ENCODE measurements at regions not wholly inside any gene's neighbourhood (a gene's known extent, or its start where the extent isn't known, plus 50 kb on each side); places are given as distances from the start of the nearest gene placed in this dataset.
"Not testable (repeated sequence)": the region's sequence is repeated elsewhere in the genome, so short reads cannot be mapped to it uniquely, and the experiment has no call there.

DNA sequence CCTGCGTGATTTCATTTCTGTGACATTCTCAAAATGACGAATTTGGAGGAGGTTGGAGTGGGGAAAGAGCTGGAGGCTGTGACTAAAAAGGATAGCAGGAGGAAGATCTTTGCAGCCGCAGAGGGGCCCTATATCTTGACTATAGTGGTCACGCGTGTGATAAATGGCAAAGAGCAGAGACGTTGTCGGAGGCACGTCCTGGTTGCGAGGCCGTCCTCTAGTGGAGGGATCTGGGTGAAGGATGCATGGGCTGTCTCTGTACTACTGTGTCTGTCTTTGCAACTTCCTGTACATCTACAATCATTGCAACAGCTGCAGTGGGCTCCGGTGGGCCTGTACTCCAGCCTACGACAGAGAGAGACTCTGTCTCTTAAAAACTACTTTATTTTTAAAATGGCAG lies 76.6 kb downstream of the YTHDF1 start:
- DNase-seq (ENCODE audit: low spot score), result no peak
- Histone ChIP-seq H3K27me3 (no peaks in the 10 kb centered on the region), H3K36me3 (no peaks in the 10 kb centered on the region)

DNA sequence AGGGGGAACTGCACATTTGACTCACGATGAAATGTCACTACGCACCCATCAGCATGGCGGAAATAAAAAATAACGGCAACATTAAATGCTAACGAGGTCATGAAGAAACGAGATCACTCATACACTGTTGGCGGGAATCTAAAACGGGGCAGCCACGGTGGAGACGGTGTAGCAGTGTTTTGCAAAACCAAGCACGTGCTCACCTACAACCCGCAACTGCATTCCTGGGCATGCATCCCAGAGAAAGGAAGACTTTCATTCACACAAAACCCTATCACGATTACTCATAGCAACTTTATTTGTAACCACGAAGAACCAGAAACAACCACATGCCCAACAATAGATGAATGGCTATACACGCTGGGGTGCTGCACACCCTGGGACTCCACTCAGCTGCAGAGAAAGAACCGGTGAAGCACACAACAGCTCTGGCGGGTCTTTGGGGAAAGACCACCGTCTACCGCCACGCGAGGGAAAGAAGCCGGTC lies 77.0 kb downstream of the YTHDF1 start:
- no peak overlapping the region for H3K4me3 ChIP-seq
- H3K27ac ChIP-seq, result no peak overlapping the region
- no peaks in the 10 kb centered on the region for H3K4me1 ChIP-seq
- DNase-seq (ENCODE audit: low spot score), result no peak
- no peaks in the 10 kb centered on the region for H3K9me3 ChIP-seq
- H3K27me3 ChIP-seq, result no peaks in the 10 kb centered on the region
- TF ChIP-seq, protein P1, sequence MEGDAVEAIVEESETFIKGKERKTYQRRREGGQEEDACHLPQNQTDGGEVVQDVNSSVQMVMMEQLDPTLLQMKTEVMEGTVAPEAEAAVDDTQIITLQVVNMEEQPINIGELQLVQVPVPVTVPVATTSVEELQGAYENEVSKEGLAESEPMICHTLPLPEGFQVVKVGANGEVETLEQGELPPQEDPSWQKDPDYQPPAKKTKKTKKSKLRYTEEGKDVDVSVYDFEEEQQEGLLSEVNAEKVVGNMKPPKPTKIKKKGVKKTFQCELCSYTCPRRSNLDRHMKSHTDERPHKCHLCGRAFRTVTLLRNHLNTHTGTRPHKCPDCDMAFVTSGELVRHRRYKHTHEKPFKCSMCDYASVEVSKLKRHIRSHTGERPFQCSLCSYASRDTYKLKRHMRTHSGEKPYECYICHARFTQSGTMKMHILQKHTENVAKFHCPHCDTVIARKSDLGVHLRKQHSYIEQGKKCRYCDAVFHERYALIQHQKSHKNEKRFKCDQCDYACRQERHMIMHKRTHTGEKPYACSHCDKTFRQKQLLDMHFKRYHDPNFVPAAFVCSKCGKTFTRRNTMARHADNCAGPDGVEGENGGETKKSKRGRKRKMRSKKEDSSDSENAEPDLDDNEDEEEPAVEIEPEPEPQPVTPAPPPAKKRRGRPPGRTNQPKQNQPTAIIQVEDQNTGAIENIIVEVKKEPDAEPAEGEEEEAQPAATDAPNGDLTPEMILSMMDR (IDR thresholded peaks at IDR 0.05), result no peak
- H3K36me3 ChIP-seq, result no peaks in the 10 kb centered on the region

More for the DNA sequence above, 76.6 kb downstream of the YTHDF1 start:
- TF ChIP-seq, protein P1 (IDR thresholded peaks at IDR 0.05), result no peak
- Histone ChIP-seq H3K4me3 (no peak overlapping the region), H3K27ac (no peak overlapping the region), H3K4me1 (no peaks in the 10 kb centered on the region), H3K9me3 (no peaks in the 10 kb centered on the region)

DNA sequence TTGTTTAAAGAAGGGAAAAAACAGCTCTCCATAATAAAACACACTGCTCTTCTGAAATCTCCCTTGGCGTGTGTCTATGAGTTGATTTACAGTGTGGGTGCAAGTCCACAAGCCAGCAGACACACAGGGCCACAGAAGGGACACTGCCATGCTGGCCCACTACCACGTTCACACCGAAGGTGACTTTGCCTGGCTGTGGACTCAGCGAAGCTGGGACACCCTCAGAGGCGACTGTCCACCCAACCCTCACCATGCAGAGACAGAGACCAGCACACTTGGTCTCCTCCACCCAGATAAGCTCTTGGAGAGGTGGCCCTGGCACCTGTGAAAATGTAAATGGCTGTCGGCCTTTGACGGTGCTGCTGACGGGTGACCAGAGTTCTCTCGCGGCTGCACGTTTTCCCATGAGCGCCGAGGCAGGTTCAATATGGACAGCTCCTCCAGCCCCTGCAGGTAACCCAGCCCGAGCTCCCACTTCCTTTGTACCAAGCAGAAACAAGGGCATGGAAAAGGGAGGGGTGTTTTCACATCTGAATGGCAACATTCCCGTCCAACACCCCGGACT lies 78.0 kb downstream of the YTHDF1 start:
- Histone ChIP-seq H3K27me3 (no peaks in the 10 kb centered on the region), H3K4me1 (no peaks in the 10 kb centered on the region), H3K36me3 (no peaks in the 10 kb centered on the region), H3K9me3 (no peaks in the 10 kb centered on the region), H3K4me3 (no peak overlapping the region), H3K27ac (no peak overlapping the region)
- TF ChIP-seq, protein P1 (IDR thresholded peaks at IDR 0.05), result no peak
- DNase-seq (ENCODE audit: low spot score), result no peak

DNA sequence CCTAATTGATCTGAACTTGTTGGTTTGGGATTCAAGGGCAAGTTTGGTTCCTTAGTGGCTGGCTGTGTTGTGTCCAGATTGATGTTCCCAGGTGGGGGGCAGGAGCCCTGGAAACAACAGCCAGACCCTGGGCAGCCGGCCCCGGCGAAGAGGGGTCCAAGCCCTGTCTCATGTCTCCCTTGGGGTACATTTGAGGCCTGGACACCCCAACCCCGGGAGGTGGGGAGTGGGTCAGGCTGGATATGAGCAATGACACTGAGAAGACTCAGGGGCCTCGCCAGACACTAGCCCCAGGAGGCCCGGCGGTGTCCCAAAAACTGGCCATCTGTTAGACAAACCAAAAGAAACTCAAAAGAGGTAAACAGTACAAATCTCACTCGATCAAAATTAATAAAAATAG lies 79.6 kb downstream of the YTHDF1 start:
- no peaks in the 10 kb centered on the region for H3K4me1 ChIP-seq
- TF ChIP-seq, protein P1 (IDR thresholded peaks at IDR 0.05), result no peak
- no peaks in the 10 kb centered on the region for H3K9me3 ChIP-seq
- H3K4me3 ChIP-seq, result no peak overlapping the region
- DNase-seq (ENCODE audit: low spot score), result no peak
- no peak overlapping the region for H3K27ac ChIP-seq
- H3K27me3 ChIP-seq, result no peaks in the 10 kb centered on the region
- H3K36me3 ChIP-seq, result no peaks in the 10 kb centered on the region

DNA sequence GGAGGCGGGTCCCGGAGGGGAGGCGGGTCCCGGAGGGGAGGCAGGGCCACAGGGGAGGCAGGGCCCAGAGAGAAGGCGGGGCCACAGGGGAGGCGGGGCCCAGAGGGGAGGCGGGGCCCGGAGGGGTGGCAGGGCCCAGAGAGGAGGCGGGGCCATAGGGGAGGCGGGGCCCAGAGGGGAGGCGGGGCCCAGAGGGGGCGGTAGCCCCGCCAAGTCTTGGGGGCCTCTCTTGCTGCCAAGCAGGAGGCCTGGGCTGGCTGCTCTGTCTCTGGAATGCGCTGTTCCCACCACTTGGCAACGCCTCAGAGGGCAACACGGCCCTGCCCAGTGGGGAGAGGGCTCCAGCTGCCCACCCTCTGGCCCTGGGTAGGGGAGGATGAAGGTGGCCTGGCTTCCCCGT lies 80.5 kb downstream of the YTHDF1 start:
- H3K27ac ChIP-seq, result no peak overlapping the region
- no peaks in the 10 kb centered on the region for H3K4me1 ChIP-seq
- no peak overlapping the region for H3K4me3 ChIP-seq
- TF ChIP-seq, protein P1 (IDR thresholded peaks at IDR 0.05), result no peak
- H3K9me3 ChIP-seq, result no peaks in the 10 kb centered on the region
- DNase-seq (ENCODE audit: low spot score), result no peak
- H3K27me3 ChIP-seq, result no peaks in the 10 kb centered on the region
- H3K36me3 ChIP-seq, result no peaks in the 10 kb centered on the region

DNA sequence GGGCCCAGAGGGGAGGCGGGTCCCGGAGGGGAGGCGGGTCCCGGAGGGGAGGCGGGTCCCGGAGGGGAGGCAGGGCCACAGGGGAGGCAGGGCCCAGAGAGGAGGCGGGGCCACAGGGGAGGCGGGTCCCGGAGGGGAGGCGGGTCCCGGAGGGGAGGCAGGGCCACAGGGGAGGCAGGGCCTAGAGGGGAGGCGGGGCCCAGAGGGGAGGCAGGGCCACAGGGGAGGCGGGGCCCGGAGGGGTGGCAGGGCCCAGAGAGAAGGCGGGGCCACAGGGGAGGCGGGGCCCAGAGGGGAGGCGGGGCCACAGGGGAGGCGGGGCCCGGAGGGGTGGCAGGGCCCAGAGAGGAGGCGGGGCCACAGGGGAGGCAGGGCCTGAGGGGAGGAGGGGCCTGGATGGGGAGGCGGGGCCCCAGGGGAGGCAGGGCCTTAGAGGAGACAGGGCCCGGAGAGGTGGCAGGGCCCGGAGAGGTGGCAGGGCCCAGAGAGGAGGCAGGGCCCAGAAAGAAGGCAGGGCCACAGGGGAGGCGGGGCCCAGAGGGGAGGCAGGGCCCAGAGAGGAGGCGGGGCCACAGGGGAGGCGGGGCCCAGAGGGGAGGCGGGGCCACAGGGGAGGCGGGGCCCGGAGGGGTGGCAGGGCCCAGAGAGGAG lies 81.1 kb downstream of the YTHDF1 start:
- not testable (repeated sequence) for H3K4me3 ChIP-seq; DNase-seq (ENCODE audit: low spot score); H3K4me1 ChIP-seq; H3K27me3 ChIP-seq; H3K36me3 ChIP-seq; H3K27ac ChIP-seq; H3K9me3 ChIP-seq
